ENCODE measurements at regions not wholly inside any gene's neighbourhood (a gene's known extent, or its start where the extent isn't known, plus 50 kb on each side); places are given as distances from the start of the nearest gene placed in this dataset.

DNA sequence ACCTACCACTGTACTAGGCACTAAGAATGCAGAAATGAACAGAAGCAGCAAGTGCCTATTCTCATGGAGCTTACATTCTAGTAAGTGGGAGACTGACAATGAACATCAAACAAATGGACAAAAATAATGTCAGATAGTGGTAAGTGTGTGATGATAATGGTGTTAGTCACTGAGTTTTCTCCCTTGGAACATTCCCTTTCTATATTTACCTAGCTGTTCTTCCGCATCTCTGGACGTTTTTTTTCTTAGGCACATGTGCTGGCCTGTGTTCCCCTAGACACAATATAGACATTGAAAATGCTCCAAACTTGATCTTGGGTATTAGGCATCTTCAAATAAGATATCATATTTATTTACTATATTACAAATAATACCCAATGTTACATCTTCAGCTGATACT, 218.1 kb upstream of the GJE1 start:
- H3K36me3 Mint-ChIP-seq (ENCODE audit: low read depth) = peaks cover 3% of the 10 kb centered on the region
- Histone ChIP-seq H3K4me3 (ENCODE audit: low read length) (no peak overlapping the region), H3K4me1 (ENCODE audit: control insufficient read depth, insufficient read depth, low read length) (no peaks in the 10 kb centered on the region), H3K9me3 (ENCODE audit: control insufficient read depth, low read length) (peaks cover 12% of the 10 kb centered on the region), H3K9ac (ENCODE audit: extremely low read depth, low read length, poor library complexity, severe bottlenecking) (no peak overlapping the region), H3K27ac (ENCODE audit: low read depth, low read length) (no peak overlapping the region), H3K36me3 (ENCODE audit: control insufficient read depth, insufficient read depth, low read length) (no peaks in the 10 kb centered on the region), H3K27me3 (ENCODE audit: control insufficient read depth, insufficient read depth, low read length, poor library complexity, severe bottlenecking) (no peaks in the 10 kb centered on the region)
- TF ChIP-seq, protein P1, sequence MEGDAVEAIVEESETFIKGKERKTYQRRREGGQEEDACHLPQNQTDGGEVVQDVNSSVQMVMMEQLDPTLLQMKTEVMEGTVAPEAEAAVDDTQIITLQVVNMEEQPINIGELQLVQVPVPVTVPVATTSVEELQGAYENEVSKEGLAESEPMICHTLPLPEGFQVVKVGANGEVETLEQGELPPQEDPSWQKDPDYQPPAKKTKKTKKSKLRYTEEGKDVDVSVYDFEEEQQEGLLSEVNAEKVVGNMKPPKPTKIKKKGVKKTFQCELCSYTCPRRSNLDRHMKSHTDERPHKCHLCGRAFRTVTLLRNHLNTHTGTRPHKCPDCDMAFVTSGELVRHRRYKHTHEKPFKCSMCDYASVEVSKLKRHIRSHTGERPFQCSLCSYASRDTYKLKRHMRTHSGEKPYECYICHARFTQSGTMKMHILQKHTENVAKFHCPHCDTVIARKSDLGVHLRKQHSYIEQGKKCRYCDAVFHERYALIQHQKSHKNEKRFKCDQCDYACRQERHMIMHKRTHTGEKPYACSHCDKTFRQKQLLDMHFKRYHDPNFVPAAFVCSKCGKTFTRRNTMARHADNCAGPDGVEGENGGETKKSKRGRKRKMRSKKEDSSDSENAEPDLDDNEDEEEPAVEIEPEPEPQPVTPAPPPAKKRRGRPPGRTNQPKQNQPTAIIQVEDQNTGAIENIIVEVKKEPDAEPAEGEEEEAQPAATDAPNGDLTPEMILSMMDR (conservative IDR thresholded peaks at IDR 0.05) = no peak
- peaks cover 10% of the 10 kb centered on the region for H3K9me3 Mint-ChIP-seq
- H3K27ac Mint-ChIP-seq = no peak overlapping the region
- WGBS, 2 experiments (ENCODE audit: insufficient coverage in 1 of 2, insufficient read length in 1 of 2) = 95% methylated on average over 2 of the region's 2 CpGs; no CpG with 5 or more reads in 1 of the 2 experiments
- peaks cover 8% of the 10 kb centered on the region for H3K4me1 Mint-ChIP-seq
- H3K4me3 Mint-ChIP-seq = no peak overlapping the region
- DNase-seq = no peak
- no peaks in the 10 kb centered on the region for H3K27me3 Mint-ChIP-seq (ENCODE audit: insufficient read depth)

DNA sequence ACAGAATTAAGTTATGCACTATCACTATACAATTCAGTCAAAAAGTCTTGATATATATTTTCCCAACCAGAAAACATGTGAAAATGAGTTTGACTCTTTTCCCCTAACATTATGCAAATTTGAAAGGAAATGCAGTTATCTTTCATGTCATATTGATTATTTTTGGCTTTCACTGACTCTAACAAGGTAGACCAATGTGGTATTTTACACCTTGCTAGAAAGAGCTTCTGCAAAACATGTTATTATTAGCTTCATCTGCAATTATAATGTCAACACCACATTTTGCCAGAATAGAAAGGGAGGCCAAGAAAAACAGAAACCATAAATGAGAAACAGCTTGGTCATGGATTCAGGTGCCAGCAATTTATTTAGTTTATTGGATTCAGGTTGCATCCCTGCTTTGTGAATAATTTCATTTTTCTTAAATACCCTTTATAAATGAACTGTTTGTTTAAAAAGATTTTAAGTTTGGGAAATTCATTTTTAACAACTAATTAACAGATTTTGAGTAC, 226.1 kb upstream of the GJE1 start:
- no peaks in the 10 kb centered on the region for H3K27me3 ChIP-seq (ENCODE audit: control insufficient read depth, insufficient read depth, low read length, poor library complexity, severe bottlenecking)
- H3K4me1 ChIP-seq (ENCODE audit: control insufficient read depth, insufficient read depth, low read length) = no peaks in the 10 kb centered on the region
- no peak overlapping the region for H3K9ac ChIP-seq (ENCODE audit: extremely low read depth, low read length, poor library complexity, severe bottlenecking)
- no peak overlapping the region for H3K4me3 ChIP-seq (ENCODE audit: low read length)
- TF ChIP-seq, protein P1 (conservative IDR thresholded peaks at IDR 0.05) = no peak
- Mint-ChIP-seq H3K4me3 (no peak overlapping the region), H3K27ac (no peak overlapping the region), H3K4me1 (no peaks in the 10 kb centered on the region), H3K27me3 (ENCODE audit: insufficient read depth) (no peaks in the 10 kb centered on the region), H3K36me3 (ENCODE audit: low read depth) (peaks cover 4% of the 10 kb centered on the region), H3K9me3 (peaks cover 18% of the 10 kb centered on the region)
- peaks cover 20% of the 10 kb centered on the region for H3K9me3 ChIP-seq (ENCODE audit: control insufficient read depth, low read length)
- H3K27ac ChIP-seq (ENCODE audit: low read depth, low read length) = no peak overlapping the region
- DNase-seq = no peak
- no peaks in the 10 kb centered on the region for H3K36me3 ChIP-seq (ENCODE audit: control insufficient read depth, insufficient read depth, low read length)

DNA sequence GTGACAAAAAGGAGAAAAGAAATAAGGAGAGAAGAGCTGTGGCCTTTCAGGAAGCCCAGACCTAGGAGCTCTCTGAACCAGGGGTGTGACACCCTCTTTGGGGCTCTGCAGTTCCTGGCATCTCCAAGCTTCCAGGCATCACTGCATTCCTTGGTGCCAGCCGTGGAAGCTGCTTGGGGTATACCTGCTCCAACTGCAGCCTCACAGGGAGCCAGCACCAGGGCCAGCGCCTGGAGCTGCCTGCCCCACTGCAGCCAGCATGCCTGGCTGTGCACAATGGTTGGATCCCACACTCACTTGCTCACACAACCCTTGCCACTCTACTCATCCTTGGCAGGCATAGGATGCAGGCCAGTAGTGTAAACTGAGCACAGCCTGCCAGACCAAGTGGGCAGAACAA, 242.1 kb upstream of the GJE1 start:
- Histone ChIP-seq H3K4me3 (ENCODE audit: low read length) (no peak overlapping the region), H3K36me3 (ENCODE audit: control insufficient read depth, insufficient read depth, low read length) (no peaks in the 10 kb centered on the region), H3K4me1 (ENCODE audit: control insufficient read depth, insufficient read depth, low read length) (no peaks in the 10 kb centered on the region), H3K27ac (ENCODE audit: low read depth, low read length) (no peak overlapping the region), H3K9me3 (ENCODE audit: control insufficient read depth, low read length) (peaks cover 15% of the 10 kb centered on the region), H3K27me3 (ENCODE audit: control insufficient read depth, insufficient read depth, low read length, poor library complexity, severe bottlenecking) (no peaks in the 10 kb centered on the region), H3K9ac (ENCODE audit: extremely low read depth, low read length, poor library complexity, severe bottlenecking) (no peak overlapping the region)
- Mint-ChIP-seq H3K4me1 (no peaks in the 10 kb centered on the region), H3K4me3 (no peak overlapping the region), H3K27ac (no peak overlapping the region), H3K9me3 (peaks cover 19% of the 10 kb centered on the region), H3K27me3 (ENCODE audit: insufficient read depth) (no peaks in the 10 kb centered on the region), H3K36me3 (ENCODE audit: low read depth) (peaks cover 2% of the 10 kb centered on the region)
- TF ChIP-seq, protein P1 (conservative IDR thresholded peaks at IDR 0.05) = no peak
- WGBS, 2 experiments (ENCODE audit: insufficient coverage in 1 of 2, insufficient read length in 1 of 2) = 67 to 92% methylated on average over 1 to 2 of the region's 2 CpGs
- no peak for DNase-seq

Measured in endodermal cell (in vitro differentiated cells).